Endometrium (tissue), 2 donors: ENCODE measurements at regions not wholly inside any gene's neighbourhood (a gene's known extent, or its start where the extent isn't known, plus 50 kb on each side); places are given as distances from the start of the nearest gene placed in this dataset.
A peak's percentile ranks its signal among the peaks of the same experiment; 100 is the strongest.
"Not testable (repeated sequence)": the region's sequence is repeated elsewhere in the genome, so short reads cannot be mapped to it uniquely, and the experiment has no call there.

ENCODE experiments used
- FAIRE-seq: peaks from 2 replicates; lab custom pipeline; 2012; peaks lifted over from hg19 to GRCh38; lab: Jason Lieb, UNC
- donor health status: control.
- donor health status: control.

- no peak for FAIRE-seq
These were observed 144.1 kb upstream of the RBPJ start for GRCh38 chr4:26176598-26177149.

GRCh38 chr4:26178854-26179253 is 142.0 kb upstream of the RBPJ start:
- FAIRE-seq = no peak

- FAIRE-seq = no peak
These were observed 141.5 kb upstream of the RBPJ start for GRCh38 chr4:26179316-26179760.

- no peak for FAIRE-seq
These were observed 139.2 kb upstream of the RBPJ start for GRCh38 chr4:26181616-26182015.

GRCh38 chr4:26183017-26183416 is 137.8 kb upstream of the RBPJ start:
- FAIRE-seq = no peak

GRCh38 chr4:26185436-26185835 is 135.4 kb upstream of the RBPJ start:
- no peak for FAIRE-seq

- FAIRE-seq = no peak
These were observed 129.5 kb upstream of the RBPJ start for GRCh38 chr4:26191353-26191752.

GRCh38 chr4:26192899-26193869 is 127.6 kb upstream of the RBPJ start:
- no peak for FAIRE-seq

GRCh38 chr4:26194764-26195163 is 126.0 kb upstream of the RBPJ start:
- no peak for FAIRE-seq

- no peak for FAIRE-seq
These were observed 124.2 kb upstream of the RBPJ start for GRCh38 chr4:26196567-26196966.

- no peak for FAIRE-seq
These were observed 123.6 kb upstream of the RBPJ start for GRCh38 chr4:26197018-26197779.

GRCh38 chr4:26198931-26199330 is 121.9 kb upstream of the RBPJ start:
- not testable (repeated sequence) for FAIRE-seq

GRCh38 chr4:26199596-26199995 is 121.2 kb upstream of the RBPJ start:
- FAIRE-seq = no peak

GRCh38 chr4:26201120-26201519 is 119.7 kb upstream of the RBPJ start:
- FAIRE-seq = no peak

GRCh38 chr4:26204249-26204825 is 116.5 kb upstream of the RBPJ start:
- FAIRE-seq = no peak

GRCh38 chr4:26204911-26205370 is 115.9 kb upstream of the RBPJ start:
- FAIRE-seq = no peak

GRCh38 chr4:26206339-26206738 is 114.5 kb upstream of the RBPJ start:
- peak; percentile 8 for FAIRE-seq

- no peak for FAIRE-seq
These were observed 113.8 kb upstream of the RBPJ start for GRCh38 chr4:26206999-26207398.

- FAIRE-seq = no peak
These were observed 113.2 kb upstream of the RBPJ start for GRCh38 chr4:26207631-26208030.

- FAIRE-seq = no peak
These were observed 112.4 kb upstream of the RBPJ start for GRCh38 chr4:26208237-26208994.

- FAIRE-seq = not testable (repeated sequence)
These were observed 111.4 kb upstream of the RBPJ start for GRCh38 chr4:26209378-26209777.

GRCh38 chr4:26212528-26212927 is 108.3 kb upstream of the RBPJ start:
- no peak for FAIRE-seq
